Peyer's patch (tissue), 4 donors: ENCODE measurements at regions not wholly inside any gene's neighbourhood (a gene's known extent, or its start where the extent isn't known, plus 50 kb on each side); places are given as distances from the start of the nearest gene placed in this dataset.
"Not testable (repeated sequence)": the region's sequence is repeated elsewhere in the genome, so short reads cannot be mapped to it uniquely, and the experiment has no call there.

Source experiments
- DNase-seq, 3 donors: peaks; one replicate each; pipeline ENCODE4 v3.0.0-alpha.2; 2017 to 2019
- H3K27ac ChIP-seq, 4 donors: fragments of 200-600 bp; sonication (generic); one replicate each; pipeline ENCODE4 v1.5.1; 2016 to 2019
- H3K27me3 ChIP-seq, 2 donors: fragments of 200-600 bp; sonication (generic); one replicate each; pipeline ENCODE4 v1.5.1; 2019
- H3K36me3 ChIP-seq, 3 donors: fragments of 200-600 bp; sonication (generic); one replicate each; pipeline ENCODE4 v1.5.1; 2016 to 2019
- H3K4me1 ChIP-seq, 4 donors: fragments of 200-600 bp; sonication (generic); one replicate each; pipeline ENCODE4 v1.5.1; 2016 to 2019
- H3K4me3 ChIP-seq, 4 donors: fragments of 200-600 bp; sonication (generic); 1 replicate in 3 of 4; 2 replicates in 1 of 4; pipeline ENCODE4 v1.5.1; 2016 to 2019; ENCODE audit warnings: mild to moderate bottlenecking in 1 of 4
- H3K9me3 ChIP-seq, 4 donors: fragments of 200-600 bp; sonication (generic); one replicate each; pipeline ENCODE4 v1.5.1; 2016 to 2019; ENCODE audit warnings: mild to moderate bottlenecking in 1 of 4
- CTCF ChIP-seq, 6 experiments: fragments of 450-650 bp in 4 of 6; fragments of 200-600 bp in 2 of 6; sonication (generic) in 1 of 6; IDR thresholded peaks; one replicate each; pipeline ENCODE4 v1.5.1; 2017 to 2019; ENCODE audit warnings: antibody characterized with exemption in 6 of 6, mild to moderate bottlenecking in 3 of 6, moderate library complexity in 1 of 6
- POLR2A ChIP-seq, 2 donors: fragments of 450-650 bp; IDR thresholded peaks; one replicate each; pipeline ENCODE4 v1.5.1; 2017; ENCODE audit warnings: antibody characterized with exemption in 2 of 2, mild to moderate bottlenecking in 2 of 2, moderate library complexity in 2 of 2

- H3K27me3 ChIP-seq: no peaks in the 10 kb centered on the region
- no peaks in the 10 kb centered on the region for H3K9me3 ChIP-seq
- no peak for TF ChIP-seq CTCF (IDR thresholded peaks at IDR 0.05)
- TF ChIP-seq POLR2A (IDR thresholded peaks at IDR 0.05): no peak
- no peaks in the 10 kb centered on the region for H3K36me3 ChIP-seq
- no peak overlapping the region for H3K27ac ChIP-seq
- no peaks in the 10 kb centered on the region for H3K4me1 ChIP-seq
- no peak overlapping the region for H3K4me3 ChIP-seq
- no peak for DNase-seq
These were observed 317.6 kb downstream of the LNPK start for GRCh38 chr2:175684466-175684865.

DNA sequence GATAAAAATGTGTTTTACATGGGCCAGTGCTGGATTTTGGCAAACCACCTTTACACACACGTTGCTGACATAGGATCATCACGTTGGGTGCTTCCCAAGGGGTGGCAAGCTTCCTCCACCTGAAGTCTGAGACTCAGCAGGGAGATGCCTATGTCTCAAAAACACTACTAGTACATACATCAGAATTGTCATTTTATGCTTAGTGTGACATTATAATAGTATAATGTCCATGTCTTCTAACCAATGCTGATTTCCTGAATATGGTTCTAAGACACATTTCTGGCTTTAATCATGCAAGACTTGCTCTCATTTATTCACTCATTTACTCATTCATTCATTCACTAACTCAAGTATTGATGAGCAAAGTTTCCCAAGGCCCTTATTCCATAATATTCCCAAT is 322.3 kb downstream of the LNPK start:
- TF ChIP-seq POLR2A (IDR thresholded peaks at IDR 0.05): no peak
- no peak for TF ChIP-seq CTCF (IDR thresholded peaks at IDR 0.05)
- H3K27me3 ChIP-seq: no peaks in the 10 kb centered on the region
- H3K4me1 ChIP-seq: no peaks in the 10 kb centered on the region
- no peak overlapping the region for H3K4me3 ChIP-seq
- no peak overlapping the region for H3K27ac ChIP-seq
- no peaks in the 10 kb centered on the region for H3K36me3 ChIP-seq
- H3K9me3 ChIP-seq: no peaks in the 10 kb centered on the region
- no peak for DNase-seq

GRCh38 chr2:175679231-175679630 is 322.8 kb downstream of the LNPK start:
- Histone ChIP-seq H3K27ac (no peak overlapping the region), H3K9me3 (no peaks in the 10 kb centered on the region), H3K36me3 (no peaks in the 10 kb centered on the region), H3K27me3 (no peaks in the 10 kb centered on the region), H3K4me1 (no peaks in the 10 kb centered on the region), H3K4me3 (no peak overlapping the region)
- TF ChIP-seq POLR2A (IDR thresholded peaks at IDR 0.05) (no peak), CTCF (IDR thresholded peaks at IDR 0.05) (no peak)
- DNase-seq: no peak

DNA sequence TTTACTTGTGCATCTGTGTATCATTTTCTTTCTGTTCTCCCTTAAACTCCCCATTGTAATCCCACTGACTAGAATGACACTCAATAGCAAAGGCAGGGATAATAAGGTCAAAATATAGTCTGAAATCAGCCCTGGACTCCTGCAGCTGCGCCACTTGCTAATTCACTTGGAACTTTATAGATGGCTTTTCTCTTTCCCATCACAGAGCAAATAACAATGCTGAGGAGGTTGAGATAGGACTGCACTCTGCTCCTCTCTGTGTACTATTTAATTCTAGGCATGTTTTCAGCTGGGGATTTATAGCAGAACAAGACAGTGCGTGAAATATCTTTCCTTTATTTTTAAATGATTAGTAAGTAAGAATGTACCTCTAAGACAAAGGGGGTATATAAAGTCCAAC is 324.2 kb downstream of the LNPK start:
- Histone ChIP-seq H3K9me3 (no peaks in the 10 kb centered on the region), H3K27ac (no peak overlapping the region), H3K36me3 (no peaks in the 10 kb centered on the region), H3K4me1 (no peaks in the 10 kb centered on the region), H3K4me3 (no peak overlapping the region), H3K27me3 (no peaks in the 10 kb centered on the region)
- no peak for TF ChIP-seq CTCF (IDR thresholded peaks at IDR 0.05)
- TF ChIP-seq POLR2A (IDR thresholded peaks at IDR 0.05): no peak
- DNase-seq: no peak

GRCh38 chr2:175676813-175677212 is 325.3 kb downstream of the LNPK start:
- no peaks in the 10 kb centered on the region for H3K9me3 ChIP-seq
- no peaks in the 10 kb centered on the region for H3K27me3 ChIP-seq
- no peak overlapping the region for H3K4me3 ChIP-seq
- no peak for DNase-seq
- no peaks in the 10 kb centered on the region for H3K4me1 ChIP-seq
- TF ChIP-seq POLR2A (IDR thresholded peaks at IDR 0.05): no peak
- no peak for TF ChIP-seq CTCF (IDR thresholded peaks at IDR 0.05)
- H3K36me3 ChIP-seq: no peaks in the 10 kb centered on the region
- no peak overlapping the region for H3K27ac ChIP-seq

- H3K4me3 ChIP-seq, H3K27me3 ChIP-seq, H3K27ac ChIP-seq, H3K36me3 ChIP-seq, H3K9me3 ChIP-seq, H3K4me1 ChIP-seq, DNase-seq: not testable (repeated sequence)
These were observed 333.3 kb downstream of the LNPK start for GRCh38 chr2:175668804-175669203.
